B cell (primary cell): ENCODE measurements at regions not wholly inside any gene's neighbourhood (a gene's known extent, or its start where the extent isn't known, plus 50 kb on each side); places are given as distances from the start of the nearest gene placed in this dataset.

Experiments used
- CTCF ChIP-seq: fragments of 200-600 bp; IDR thresholded peaks from one replicate; pipeline ENCODE4 v1.8.0; 2022; ENCODE audit warnings: antibody characterized with exemption, mild to moderate bottlenecking
- EZH2 ChIP-seq: IDR thresholded peaks from 2 replicates; pipeline ENCODE4 v1.6.1; 2012; ENCODE audit warnings: borderline replicate concordance, low read depth, mild to moderate bottlenecking, moderate library complexity, low read length; ENCODE audit not compliant: insufficient read depth, poor library complexity, severe bottlenecking

- no peak for TF ChIP-seq CTCF
- TF ChIP-seq EZH2 = no peak
These were observed 1431.7 kb upstream of the B3GALT2 start for GRCh38 chr1:194618101-194618500.
